CD4-positive, alpha-beta T cell (primary cell): ENCODE measurements at regions not wholly inside any gene's neighbourhood (a gene's known extent, or its start where the extent isn't known, plus 50 kb on each side); places are given as distances from the start of the nearest gene placed in this dataset.

ENCODE experiments used
- ATAC-seq: fragments of 200-7000 bp; cut with Tn5 transposase; one replicate; pipeline ENCODE4 v1.10.0; 2022; ENCODE audit warnings: mild to moderate bottlenecking; ENCODE audit not compliant: poor library complexity
- CTCF ChIA-PET: fragments of 350-600 bp; sonication (Branson Sonifier 250); formaldehyde crosslinking; loops from one replicate; lab custom pipeline; 2021; ENCODE audit warnings: antibody characterized with exemption, inconsistent platforms; lab: Charles Lee
- POLR2A ChIA-PET: fragments of 350-600 bp; sonication (Branson Sonifier 250); formaldehyde crosslinking; loops from one replicate; lab custom pipeline; 2021; ENCODE audit warnings: antibody characterized with exemption, inconsistent platforms; lab: Charles Lee
- DNase-seq, 14 experiments: peaks; one replicate each; pipeline ENCODE4 v3.0.0-alpha.2; 2013 to 2020; ENCODE audit warnings: mixed read lengths in 2 of 14
- H3K27ac ChIP-seq, 2 donors: one replicate each; pipeline versions ENCODE4 v1.5.1 to v1.7.0; 2013; ENCODE audit warnings: low read length in 2 of 2, low read depth in 1 of 2, mild to moderate bottlenecking in 1 of 2
- H3K27me3 ChIP-seq, 2 experiments: 1 replicate in 1 of 2; 2 replicates in 1 of 2; pipeline versions ENCODE4 v1.6.1 to v1.7.0; 2013; ENCODE audit warnings: low read length in 2 of 2, control low read depth in 1 of 2, mild to moderate bottlenecking in 1 of 2, moderate library complexity in 1 of 2; ENCODE audit not compliant: insufficient read depth in 2 of 2, control insufficient read depth in 1 of 2
- H3K36me3 ChIP-seq: one replicate; pipeline ENCODE4 v1.6.1; 2013; ENCODE audit warnings: low read length, control low read depth; ENCODE audit not compliant: insufficient read depth
- H3K4me1 ChIP-seq: one replicate; pipeline ENCODE4 v1.6.1; 2013; ENCODE audit warnings: low read length, control low read depth; ENCODE audit not compliant: insufficient read depth
- H3K4me3 ChIP-seq: one replicate; pipeline ENCODE4 v1.5.1; 2013; ENCODE audit warnings: mild to moderate bottlenecking, low read length, moderate library complexity
- H3K9me3 ChIP-seq, 2 experiments: 1 replicate in 1 of 2; 2 replicates in 1 of 2; pipeline versions ENCODE4 v1.6.1 to v1.7.0; 2013; ENCODE audit warnings: low read length in 2 of 2, mild to moderate bottlenecking in 2 of 2, control low read depth in 1 of 2, moderate library complexity in 1 of 2; ENCODE audit not compliant: control insufficient read depth in 1 of 2, insufficient read depth in 1 of 2
- H3K27ac Mint-ChIP-seq: one replicate; pipeline ENCODE4 v1.8.0; 2020; ENCODE audit warnings: mixed read lengths
- H3K27me3 Mint-ChIP-seq: one replicate; pipeline ENCODE4 v1.8.0; 2021; ENCODE audit warnings: mixed read lengths
- H3K36me3 Mint-ChIP-seq: one replicate; pipeline ENCODE4 v1.8.0; 2021; ENCODE audit warnings: low read depth, mixed read lengths
- H3K4me1 Mint-ChIP-seq: one replicate; pipeline ENCODE4 v1.8.0; 2021; ENCODE audit warnings: low read depth, mixed read lengths
- H3K4me3 Mint-ChIP-seq: one replicate; pipeline ENCODE4 v1.8.0; 2020; ENCODE audit warnings: mild to moderate bottlenecking, mixed read lengths
- H3K9me3 Mint-ChIP-seq: one replicate; pipeline ENCODE4 v1.8.0; 2020; ENCODE audit warnings: mixed read lengths
- intact Hi-C, 2 experiments: fragments of 100-400 bp; cut with DNase I in 1 of 2; cut with micrococcal nuclease in 1 of 2; formaldehyde crosslinking; loops; one replicate each; pipeline versions ENCODE4 v1.15.1 to v1.9.0; 2023 to 2025; cut with DNase I, micrococcal nuclease
- TF ChIP-seq, protein P1 (sequence below): fragments of 200-600 bp; IDR thresholded peaks from one replicate; pipeline ENCODE4 v1.8.0; 2022; ENCODE audit warnings: antibody characterized with exemption, mild to moderate bottlenecking

DNA sequence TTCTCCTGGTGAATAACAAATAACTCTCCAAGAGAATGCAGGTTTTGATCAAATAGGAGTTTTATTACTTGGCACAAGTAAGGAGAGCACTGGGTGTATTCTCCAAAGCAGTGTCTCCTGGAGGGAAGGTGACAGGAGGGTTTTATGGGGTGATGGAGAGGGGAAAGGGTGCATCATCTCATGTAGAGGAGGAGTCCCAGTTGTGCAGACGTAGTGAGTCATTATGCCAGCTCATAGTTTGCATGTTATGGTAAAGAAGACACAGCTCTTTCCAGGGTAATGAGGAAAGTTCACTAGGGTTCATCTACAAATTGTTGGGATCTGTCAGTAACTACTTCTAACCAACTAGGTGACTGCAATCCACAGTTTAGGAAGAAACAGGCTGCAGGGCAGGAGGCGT lies 347.9 kb upstream of the MEOX2 start:
- H3K4me1 ChIP-seq = no peaks in the 10 kb centered on the region
- TF ChIP-seq, protein P1, sequence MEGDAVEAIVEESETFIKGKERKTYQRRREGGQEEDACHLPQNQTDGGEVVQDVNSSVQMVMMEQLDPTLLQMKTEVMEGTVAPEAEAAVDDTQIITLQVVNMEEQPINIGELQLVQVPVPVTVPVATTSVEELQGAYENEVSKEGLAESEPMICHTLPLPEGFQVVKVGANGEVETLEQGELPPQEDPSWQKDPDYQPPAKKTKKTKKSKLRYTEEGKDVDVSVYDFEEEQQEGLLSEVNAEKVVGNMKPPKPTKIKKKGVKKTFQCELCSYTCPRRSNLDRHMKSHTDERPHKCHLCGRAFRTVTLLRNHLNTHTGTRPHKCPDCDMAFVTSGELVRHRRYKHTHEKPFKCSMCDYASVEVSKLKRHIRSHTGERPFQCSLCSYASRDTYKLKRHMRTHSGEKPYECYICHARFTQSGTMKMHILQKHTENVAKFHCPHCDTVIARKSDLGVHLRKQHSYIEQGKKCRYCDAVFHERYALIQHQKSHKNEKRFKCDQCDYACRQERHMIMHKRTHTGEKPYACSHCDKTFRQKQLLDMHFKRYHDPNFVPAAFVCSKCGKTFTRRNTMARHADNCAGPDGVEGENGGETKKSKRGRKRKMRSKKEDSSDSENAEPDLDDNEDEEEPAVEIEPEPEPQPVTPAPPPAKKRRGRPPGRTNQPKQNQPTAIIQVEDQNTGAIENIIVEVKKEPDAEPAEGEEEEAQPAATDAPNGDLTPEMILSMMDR = no peak
- H3K27me3 Mint-ChIP-seq = no peaks in the 10 kb centered on the region
- ATAC-seq = no peak
- H3K36me3 Mint-ChIP-seq = no peaks in the 10 kb centered on the region
- H3K9me3 Mint-ChIP-seq = no peaks in the 10 kb centered on the region
- no peaks in the 10 kb centered on the region for H3K36me3 ChIP-seq
- no peak overlapping the region for H3K4me3 ChIP-seq
- ChIA-PET CTCF (no interaction called here), POLR2A (no interaction called here)
- no peaks in the 10 kb centered on the region for H3K27me3 ChIP-seq
- DNase-seq = no peak
- H3K27ac ChIP-seq = no peak overlapping the region
- peaks cover 0 to 6% of the 10 kb centered on the region in 2 experiments for H3K9me3 ChIP-seq
- H3K4me1 Mint-ChIP-seq = no peaks in the 10 kb centered on the region
- intact Hi-C loops = no loop called here
- H3K4me3 Mint-ChIP-seq = no peak overlapping the region
- H3K27ac Mint-ChIP-seq = no peak overlapping the region

DNA sequence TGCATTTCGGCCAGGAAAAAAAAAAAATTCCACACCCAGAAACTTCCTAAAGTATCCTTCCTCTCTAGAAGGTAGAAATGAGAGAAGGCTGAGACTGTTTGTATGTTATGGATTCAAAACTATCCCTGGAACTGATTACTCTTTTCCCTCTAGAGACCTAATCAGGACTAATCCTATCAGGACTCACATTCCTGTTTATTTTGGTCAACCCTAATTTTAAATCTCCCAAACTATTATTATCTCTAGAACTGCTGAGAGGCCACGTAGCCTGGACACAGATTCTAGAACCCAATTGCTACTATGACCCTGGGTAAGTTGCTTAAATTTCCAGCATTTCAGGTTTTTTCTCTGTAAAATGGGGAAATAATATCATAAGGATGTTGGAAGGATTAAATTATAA lies 346.8 kb upstream of the MEOX2 start:
- Mint-ChIP-seq H3K9me3 (no peaks in the 10 kb centered on the region), H3K27me3 (no peaks in the 10 kb centered on the region), H3K4me1 (no peaks in the 10 kb centered on the region), H3K4me3 (no peak overlapping the region), H3K27ac (no peak overlapping the region), H3K36me3 (no peaks in the 10 kb centered on the region)
- intact Hi-C loops = no loop called here
- ChIA-PET CTCF (no interaction called here), POLR2A (no interaction called here)
- TF ChIP-seq, protein P1 = no peak
- H3K27me3 ChIP-seq = no peaks in the 10 kb centered on the region
- H3K27ac ChIP-seq = no peak overlapping the region
- no peaks in the 10 kb centered on the region for H3K36me3 ChIP-seq
- no peak for ATAC-seq
- no peak overlapping the region for H3K4me3 ChIP-seq
- no peak for DNase-seq
- peaks cover 0 to 6% of the 10 kb centered on the region in 2 experiments for H3K9me3 ChIP-seq
- H3K4me1 ChIP-seq = no peaks in the 10 kb centered on the region

DNA sequence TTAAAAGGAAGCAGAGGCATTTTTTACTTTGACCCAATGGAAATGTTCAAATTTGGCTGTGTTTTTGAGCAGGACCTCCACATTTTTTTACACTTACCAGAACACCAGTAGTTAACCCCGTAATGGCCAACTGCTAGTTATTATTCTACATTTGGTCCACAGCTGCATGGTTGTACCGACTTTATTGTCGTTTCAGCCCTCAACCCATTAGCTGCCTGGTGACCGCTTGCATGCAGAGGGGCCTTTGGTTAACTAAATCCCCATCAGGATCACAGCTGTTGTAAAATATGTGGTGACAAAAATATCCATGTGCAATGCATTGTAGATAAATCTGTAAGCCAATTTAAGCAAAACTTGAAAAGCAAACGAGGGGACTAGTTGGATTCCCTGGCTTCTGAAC lies 342.2 kb upstream of the MEOX2 start:
- TF ChIP-seq, protein P1 = no peak

More for the DNA sequence above, 342.2 kb upstream of the MEOX2 start:
- Histone ChIP-seq H3K27ac (no peak overlapping the region), H3K4me3 (no peak overlapping the region), H3K4me1 (no peaks in the 10 kb centered on the region), H3K9me3 (no peaks in the 10 kb centered on the region), H3K27me3 (no peaks in the 10 kb centered on the region), H3K36me3 (no peaks in the 10 kb centered on the region)
- H3K4me1 Mint-ChIP-seq = no peaks in the 10 kb centered on the region
- no peak overlapping the region for H3K27ac Mint-ChIP-seq
- no peaks in the 10 kb centered on the region for H3K27me3 Mint-ChIP-seq
- no peak for ATAC-seq
- no peak overlapping the region for H3K4me3 Mint-ChIP-seq
- intact Hi-C loops = no loop called here
- H3K36me3 Mint-ChIP-seq = no peaks in the 10 kb centered on the region
- H3K9me3 Mint-ChIP-seq = no peaks in the 10 kb centered on the region
- ChIA-PET CTCF (no interaction called here), POLR2A (no interaction called here)
- DNase-seq = no peak
